ENCODE measurements at regions not wholly inside any gene's neighbourhood (a gene's known extent, or its start where the extent isn't known, plus 50 kb on each side); places are given as distances from the start of the nearest gene placed in this dataset.

- TF ChIP-seq ZNF24 (tag by site-specific recombination; IDR thresholded peaks at IDR 0.05): no peak
- no peak for TF ChIP-seq ZBTB8A (tag by site-specific recombination; IDR thresholded peaks at IDR 0.05)
- TF ChIP-seq REST (tag by site-specific recombination; IDR thresholded peaks at IDR 0.05): no peak
- TF ChIP-seq CTCF (tag by site-specific recombination; IDR thresholded peaks at IDR 0.05): no peak
Observed at GRCh38 chr5:130689831-130690230, 475.2 kb downstream of the HINT1 start.
